Effector CD4-positive, alpha-beta T cell (primary cell): ENCODE measurements at regions not wholly inside any gene's neighbourhood (a gene's known extent, or its start where the extent isn't known, plus 50 kb on each side); places are given as distances from the start of the nearest gene placed in this dataset.

ENCODE experiments used
- DNase-seq: peaks from one replicate; pipeline ENCODE4 v3.0.0-alpha.2; 2020

GRCh38 chr3:46089237-46090011, 62.1 kb upstream of the XCR1 start:
- no peak for DNase-seq

GRCh38 chr3:46087871-46088270, 60.6 kb upstream of the XCR1 start:
- DNase-seq = no peak

- DNase-seq = no peak
Measured at GRCh38 chr3:46086986-46087385, 59.7 kb upstream of the XCR1 start.

- DNase-seq = no peak
Measured at GRCh38 chr3:46086083-46086437, 58.8 kb upstream of the XCR1 start.

- DNase-seq = no peak
Measured at GRCh38 chr3:46085421-46086082, 58.3 kb upstream of the XCR1 start.

GRCh38 chr3:46083956-46084355, 56.7 kb upstream of the XCR1 start:
- DNase-seq = no peak

GRCh38 chr3:46082849-46083248, 55.6 kb upstream of the XCR1 start:
- DNase-seq = no peak

- DNase-seq = no peak
Measured at GRCh38 chr3:46082021-46082420, 54.7 kb upstream of the XCR1 start.

- no peak for DNase-seq
Measured at GRCh38 chr3:46080969-46081345, 53.7 kb upstream of the XCR1 start.

- DNase-seq = no peak
Measured at GRCh38 chr3:46080124-46080968, 53.1 kb upstream of the XCR1 start.

- peak; percentile 88 for DNase-seq
Measured at GRCh38 chr3:46078712-46079400, 51.6 kb upstream of the XCR1 start.
